CD4-positive, alpha-beta T cell (primary cell): ENCODE measurements at regions not wholly inside any gene's neighbourhood (a gene's known extent, or its start where the extent isn't known, plus 50 kb on each side); places are given as distances from the start of the nearest gene placed in this dataset.

Experiments used
- ATAC-seq: fragments of 200-7000 bp; cut with Tn5 transposase; one replicate; pipeline ENCODE4 v1.10.0; 2022; ENCODE audit warnings: mild to moderate bottlenecking; ENCODE audit not compliant: poor library complexity
- CTCF ChIA-PET: fragments of 350-600 bp; sonication (Branson Sonifier 250); formaldehyde crosslinking; loops from one replicate; lab custom pipeline; 2021; ENCODE audit warnings: antibody characterized with exemption, inconsistent platforms; lab: Charles Lee
- POLR2A ChIA-PET: fragments of 350-600 bp; sonication (Branson Sonifier 250); formaldehyde crosslinking; loops from one replicate; lab custom pipeline; 2021; ENCODE audit warnings: antibody characterized with exemption, inconsistent platforms; lab: Charles Lee
- DNase-seq, 14 experiments: peaks; one replicate each; pipeline ENCODE4 v3.0.0-alpha.2; 2013 to 2020; ENCODE audit warnings: mixed read lengths in 2 of 14
- H3K27ac ChIP-seq, 2 donors: one replicate each; pipeline versions ENCODE4 v1.5.1 to v1.7.0; 2013; ENCODE audit warnings: low read length in 2 of 2, low read depth in 1 of 2, mild to moderate bottlenecking in 1 of 2
- H3K27me3 ChIP-seq, 2 experiments: 1 replicate in 1 of 2; 2 replicates in 1 of 2; pipeline versions ENCODE4 v1.6.1 to v1.7.0; 2013; ENCODE audit warnings: low read length in 2 of 2, control low read depth in 1 of 2, mild to moderate bottlenecking in 1 of 2, moderate library complexity in 1 of 2; ENCODE audit not compliant: insufficient read depth in 2 of 2, control insufficient read depth in 1 of 2
- H3K36me3 ChIP-seq: one replicate; pipeline ENCODE4 v1.6.1; 2013; ENCODE audit warnings: low read length, control low read depth; ENCODE audit not compliant: insufficient read depth
- H3K4me1 ChIP-seq: one replicate; pipeline ENCODE4 v1.6.1; 2013; ENCODE audit warnings: low read length, control low read depth; ENCODE audit not compliant: insufficient read depth
- H3K4me3 ChIP-seq: one replicate; pipeline ENCODE4 v1.5.1; 2013; ENCODE audit warnings: mild to moderate bottlenecking, low read length, moderate library complexity
- H3K9me3 ChIP-seq, 2 experiments: 1 replicate in 1 of 2; 2 replicates in 1 of 2; pipeline versions ENCODE4 v1.6.1 to v1.7.0; 2013; ENCODE audit warnings: low read length in 2 of 2, mild to moderate bottlenecking in 2 of 2, control low read depth in 1 of 2, moderate library complexity in 1 of 2; ENCODE audit not compliant: control insufficient read depth in 1 of 2, insufficient read depth in 1 of 2
- H3K27ac Mint-ChIP-seq: one replicate; pipeline ENCODE4 v1.8.0; 2020; ENCODE audit warnings: mixed read lengths
- H3K27me3 Mint-ChIP-seq: one replicate; pipeline ENCODE4 v1.8.0; 2021; ENCODE audit warnings: mixed read lengths
- H3K36me3 Mint-ChIP-seq: one replicate; pipeline ENCODE4 v1.8.0; 2021; ENCODE audit warnings: low read depth, mixed read lengths
- H3K4me1 Mint-ChIP-seq: one replicate; pipeline ENCODE4 v1.8.0; 2021; ENCODE audit warnings: low read depth, mixed read lengths
- H3K4me3 Mint-ChIP-seq: one replicate; pipeline ENCODE4 v1.8.0; 2020; ENCODE audit warnings: mild to moderate bottlenecking, mixed read lengths
- H3K9me3 Mint-ChIP-seq: one replicate; pipeline ENCODE4 v1.8.0; 2020; ENCODE audit warnings: mixed read lengths
- intact Hi-C, 2 experiments: fragments of 100-400 bp; cut with DNase I in 1 of 2; cut with micrococcal nuclease in 1 of 2; formaldehyde crosslinking; loops; one replicate each; pipeline versions ENCODE4 v1.15.1 to v1.9.0; 2023 to 2025; cut with DNase I, micrococcal nuclease
- TF ChIP-seq, protein P1 (sequence below): fragments of 200-600 bp; IDR thresholded peaks from one replicate; pipeline ENCODE4 v1.8.0; 2022; ENCODE audit warnings: antibody characterized with exemption, mild to moderate bottlenecking

- intact Hi-C loops, result no loop called here
- no peak for DNase-seq
- H3K4me3 ChIP-seq, result no peak overlapping the region
- ChIA-PET CTCF (no interaction called here), POLR2A (interaction anchor here (0.6 to 4.2 kb wide), 4 partner anchors 11 to 1035 kb away, joined by 3 to 27 read pairs (median 7); no protein-coding TSS in a partner anchor)
- H3K27ac Mint-ChIP-seq, result peak overlapping the region; percentile 15
- peaks cover 80% of the 10 kb centered on the region for H3K4me1 Mint-ChIP-seq
- no peaks in the 10 kb centered on the region for H3K36me3 ChIP-seq
- no peak overlapping the region for H3K4me3 Mint-ChIP-seq
- TF ChIP-seq, protein P1, sequence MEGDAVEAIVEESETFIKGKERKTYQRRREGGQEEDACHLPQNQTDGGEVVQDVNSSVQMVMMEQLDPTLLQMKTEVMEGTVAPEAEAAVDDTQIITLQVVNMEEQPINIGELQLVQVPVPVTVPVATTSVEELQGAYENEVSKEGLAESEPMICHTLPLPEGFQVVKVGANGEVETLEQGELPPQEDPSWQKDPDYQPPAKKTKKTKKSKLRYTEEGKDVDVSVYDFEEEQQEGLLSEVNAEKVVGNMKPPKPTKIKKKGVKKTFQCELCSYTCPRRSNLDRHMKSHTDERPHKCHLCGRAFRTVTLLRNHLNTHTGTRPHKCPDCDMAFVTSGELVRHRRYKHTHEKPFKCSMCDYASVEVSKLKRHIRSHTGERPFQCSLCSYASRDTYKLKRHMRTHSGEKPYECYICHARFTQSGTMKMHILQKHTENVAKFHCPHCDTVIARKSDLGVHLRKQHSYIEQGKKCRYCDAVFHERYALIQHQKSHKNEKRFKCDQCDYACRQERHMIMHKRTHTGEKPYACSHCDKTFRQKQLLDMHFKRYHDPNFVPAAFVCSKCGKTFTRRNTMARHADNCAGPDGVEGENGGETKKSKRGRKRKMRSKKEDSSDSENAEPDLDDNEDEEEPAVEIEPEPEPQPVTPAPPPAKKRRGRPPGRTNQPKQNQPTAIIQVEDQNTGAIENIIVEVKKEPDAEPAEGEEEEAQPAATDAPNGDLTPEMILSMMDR, result no peak
- ATAC-seq, result no peak
- H3K36me3 Mint-ChIP-seq, result peaks cover 15% of the 10 kb centered on the region
- H3K27me3 ChIP-seq, result no peaks in the 10 kb centered on the region
- H3K27me3 Mint-ChIP-seq, result no peaks in the 10 kb centered on the region
- H3K9me3 Mint-ChIP-seq, result no peaks in the 10 kb centered on the region
- peaks cover 19% of the 10 kb centered on the region for H3K4me1 ChIP-seq
- H3K9me3 ChIP-seq, result no peaks in the 10 kb centered on the region
- no peak overlapping the region for H3K27ac ChIP-seq
Observed at GRCh38 chr14:98161356-98161755, 1110.6 kb downstream of the BCL11B start.

- Mint-ChIP-seq H3K4me3 (peak overlapping the region; percentile 64), H3K27me3 (no peaks in the 10 kb centered on the region), H3K27ac (peak overlapping the region; percentile 93), H3K36me3 (peaks cover 17% of the 10 kb centered on the region), H3K4me1 (peaks cover 85% of the 10 kb centered on the region), H3K9me3 (peaks cover under 1% of the 10 kb centered on the region)
- ATAC-seq, result no peak
- Histone ChIP-seq H3K27me3 (no peaks in the 10 kb centered on the region), H3K4me1 (peaks cover 36% of the 10 kb centered on the region), H3K9me3 (no peaks in the 10 kb centered on the region), H3K27ac (no peak overlapping the region), H3K4me3 (no peak overlapping the region), H3K36me3 (no peaks in the 10 kb centered on the region)
- no peak for DNase-seq
- ChIA-PET POLR2A (interaction anchor here (1.0 to 12.4 kb wide), 3 partner anchors 10 to 23 kb away, joined by 4 to 183 read pairs (median 4); no protein-coding TSS in a partner anchor), CTCF (no interaction called here)
- TF ChIP-seq, protein P1, result no peak
- intact Hi-C loops, result no loop called here
Observed at GRCh38 chr14:98162856-98163805, 1108.9 kb downstream of the BCL11B start.

GRCh38 chr14:98163873-98164272 is 1108.1 kb downstream of the BCL11B start:
- H3K36me3 Mint-ChIP-seq, result peaks cover 17% of the 10 kb centered on the region
- H3K9me3 Mint-ChIP-seq, result peaks cover 3% of the 10 kb centered on the region
- intact Hi-C loops, result no loop called here
- H3K27ac ChIP-seq, result no peak overlapping the region
- DNase-seq (no peak), ATAC-seq (no peak)
- CTCF ChIA-PET, result no interaction called here
- no peaks in the 10 kb centered on the region for H3K27me3 Mint-ChIP-seq
- peaks cover 43% of the 10 kb centered on the region for H3K4me1 ChIP-seq
- H3K4me3 Mint-ChIP-seq, result no peak overlapping the region
- no peak overlapping the region for H3K4me3 ChIP-seq
- peak overlapping the region; percentile 93 for H3K27ac Mint-ChIP-seq
- no peaks in the 10 kb centered on the region for H3K36me3 ChIP-seq
- H3K4me1 Mint-ChIP-seq, result peaks cover 89% of the 10 kb centered on the region
- H3K27me3 ChIP-seq, result no peaks in the 10 kb centered on the region
- TF ChIP-seq, protein P1, result no peak
- POLR2A ChIA-PET, result interaction anchor here (1.7 to 12.4 kb wide), 2 partner anchors 10 to 23 kb away, joined by 4 to 183 read pairs; no protein-coding TSS in a partner anchor
- H3K9me3 ChIP-seq, result no peaks in the 10 kb centered on the region
